Keratinocyte (primary cell): ENCODE measurements at regions not wholly inside any gene's neighbourhood (a gene's known extent, or its start where the extent isn't known, plus 50 kb on each side); places are given as distances from the start of the nearest gene placed in this dataset.

ENCODE experiments used
- DNase-seq: peaks from one replicate; pipeline ENCODE4 v3.0.0-alpha.2; 2011; ENCODE audit warnings: low read depth, missing footprints, low spot score
- FAIRE-seq: peaks from 2 replicates; lab custom pipeline; 2011; peaks lifted over from hg19 to GRCh38; lab: Jason Lieb, UNC
- H2AFZ ChIP-seq: 2 replicates; pipeline ENCODE4 v1.6.0; 2012; ENCODE audit warnings: low read length, control low read depth, inconsistent platforms; ENCODE audit not compliant: control insufficient read depth
- H3K27ac ChIP-seq: 2 replicates; pipeline ENCODE4 v1.5.1; 2011; ENCODE audit warnings: low read length; ENCODE audit not compliant: control insufficient read depth, insufficient read depth
- H3K27me3 ChIP-seq: 3 replicates; pipeline ENCODE4 v1.6.0; 2011; ENCODE audit warnings: low read length; ENCODE audit not compliant: control insufficient read depth, insufficient read depth; ENCODE audit errors: extremely low read depth
- H3K36me3 ChIP-seq, 2 experiments: 2 replicates in 1 of 2; 3 replicates in 1 of 2; pipeline ENCODE4 v1.5.1; 2011; ENCODE audit warnings: low read length in 2 of 2, mild to moderate bottlenecking in 1 of 2; ENCODE audit not compliant: control insufficient read depth in 2 of 2, insufficient read depth in 2 of 2; ENCODE audit errors: extremely low read depth in 1 of 2
- H3K4me1 ChIP-seq: 3 replicates; pipeline ENCODE4 v1.5.1; 2011; ENCODE audit warnings: low read length; ENCODE audit not compliant: control insufficient read depth, insufficient read depth; ENCODE audit errors: extremely low read depth
- H3K4me2 ChIP-seq: 3 replicates; pipeline ENCODE4 v1.6.0; 2011; ENCODE audit warnings: low read depth, low read length; ENCODE audit not compliant: control insufficient read depth, insufficient read depth; ENCODE audit errors: extremely low read depth
- H3K4me3 ChIP-seq, 3 experiments: fragments of 200-600 bp in 1 of 3; sonication (generic) in 1 of 3; 2 replicates in 2 of 3; 3 replicates in 1 of 3; pipeline ENCODE4 v1.5.1; 2011 to 2016; ENCODE audit warnings: low read length in 3 of 3, mild to moderate bottlenecking in 3 of 3, control low read depth in 2 of 3, inconsistent platforms in 1 of 3, low read depth in 1 of 3, mixed read lengths in 1 of 3, mixed run types in 1 of 3, moderate library complexity in 1 of 3; ENCODE audit not compliant: control insufficient read depth in 2 of 3, insufficient read depth in 2 of 3; ENCODE audit errors: extremely low read depth in 1 of 3
- H3K79me2 ChIP-seq: 2 replicates; pipeline ENCODE4 v1.6.0; 2012; ENCODE audit warnings: low read length; ENCODE audit not compliant: control insufficient read depth, insufficient read depth
- H3K9ac ChIP-seq: 3 replicates; pipeline ENCODE4 v1.6.0; 2011; ENCODE audit warnings: low read length; ENCODE audit not compliant: control insufficient read depth, insufficient read depth; ENCODE audit errors: extremely low read depth
- H3K9me1 ChIP-seq: 3 replicates; pipeline ENCODE4 v1.6.0; 2011; ENCODE audit warnings: low read length; ENCODE audit not compliant: control insufficient read depth, insufficient read depth; ENCODE audit errors: extremely low read depth
- H3K9me3 ChIP-seq: 2 replicates; pipeline ENCODE4 v1.5.1; 2012; ENCODE audit warnings: low read depth, low read length; ENCODE audit not compliant: control insufficient read depth
- H4K20me1 ChIP-seq: 3 replicates; pipeline ENCODE4 v1.6.0; 2011; ENCODE audit warnings: low read length; ENCODE audit not compliant: control insufficient read depth, insufficient read depth; ENCODE audit errors: extremely low read depth
- EZH2 ChIP-seq: IDR thresholded peaks from one replicate; pipeline ENCODE4 v1.6.1; 2012; ENCODE audit warnings: inconsistent platforms, mild to moderate bottlenecking, low read length, moderate library complexity
- dilution Hi-C: fragments of 300-500 bp; cut with MboI; formaldehyde crosslinking; loops from one replicate; pipeline ENCODE4 v1.7.0; 2020; ENCODE audit warnings: low sequenced_read_pairs; ENCODE audit not compliant: extremely low pct_ligation_motif_present
- TF ChIP-seq, protein P1 (sequence below), 3 experiments: IDR thresholded peaks in 1 of 3; conservative IDR thresholded peaks in 1 of 3; optimal IDR thresholded peaks in 1 of 3; 2 replicates in 2 of 3; 3 replicates in 1 of 3; pipeline versions ENCODE3 to v1.5.1; 2011; ENCODE audit warnings: low read length in 3 of 3, mild to moderate bottlenecking in 3 of 3, moderate library complexity in 2 of 3, control low read depth in 1 of 3, inconsistent platforms in 1 of 3; ENCODE audit not compliant: insufficient read depth in 2 of 3; ENCODE audit errors: extremely low read depth in 1 of 3

GRCh38 chr22:47450876-47451475 lies 688.5 kb downstream of the TBC1D22A start:
- dilution Hi-C loops: no loop called here
- FAIRE-seq (no peak), DNase-seq (no peak)
- Histone ChIP-seq H3K27ac (no peak overlapping the region), H3K9me1 (no peaks in the 10 kb centered on the region), H3K9ac (no peak overlapping the region), H3K9me3 (peaks cover 12% of the 10 kb centered on the region), H3K4me3 (no peak overlapping the region), H2AFZ (no peak overlapping the region), H3K4me1 (no peaks in the 10 kb centered on the region), H3K4me2 (no peak overlapping the region), H4K20me1 (no peaks in the 10 kb centered on the region), H3K27me3 (no peaks in the 10 kb centered on the region), H3K79me2 (no peaks in the 10 kb centered on the region), H3K36me3 (no peaks in the 10 kb centered on the region)
- TF ChIP-seq, protein P1, sequence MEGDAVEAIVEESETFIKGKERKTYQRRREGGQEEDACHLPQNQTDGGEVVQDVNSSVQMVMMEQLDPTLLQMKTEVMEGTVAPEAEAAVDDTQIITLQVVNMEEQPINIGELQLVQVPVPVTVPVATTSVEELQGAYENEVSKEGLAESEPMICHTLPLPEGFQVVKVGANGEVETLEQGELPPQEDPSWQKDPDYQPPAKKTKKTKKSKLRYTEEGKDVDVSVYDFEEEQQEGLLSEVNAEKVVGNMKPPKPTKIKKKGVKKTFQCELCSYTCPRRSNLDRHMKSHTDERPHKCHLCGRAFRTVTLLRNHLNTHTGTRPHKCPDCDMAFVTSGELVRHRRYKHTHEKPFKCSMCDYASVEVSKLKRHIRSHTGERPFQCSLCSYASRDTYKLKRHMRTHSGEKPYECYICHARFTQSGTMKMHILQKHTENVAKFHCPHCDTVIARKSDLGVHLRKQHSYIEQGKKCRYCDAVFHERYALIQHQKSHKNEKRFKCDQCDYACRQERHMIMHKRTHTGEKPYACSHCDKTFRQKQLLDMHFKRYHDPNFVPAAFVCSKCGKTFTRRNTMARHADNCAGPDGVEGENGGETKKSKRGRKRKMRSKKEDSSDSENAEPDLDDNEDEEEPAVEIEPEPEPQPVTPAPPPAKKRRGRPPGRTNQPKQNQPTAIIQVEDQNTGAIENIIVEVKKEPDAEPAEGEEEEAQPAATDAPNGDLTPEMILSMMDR (optimal IDR thresholded peaks at IDR 0.05 in 1 of 3, IDR thresholded peaks at IDR 0.05 in 1 of 3, conservative IDR thresholded peaks at IDR 0.05 in 1 of 3; ENCODE audit: extremely low read depth in 1 of 3, insufficient read depth in 2 of 3, low read length in 3 of 3): no peak
- TF ChIP-seq EZH2: no peak

DNA sequence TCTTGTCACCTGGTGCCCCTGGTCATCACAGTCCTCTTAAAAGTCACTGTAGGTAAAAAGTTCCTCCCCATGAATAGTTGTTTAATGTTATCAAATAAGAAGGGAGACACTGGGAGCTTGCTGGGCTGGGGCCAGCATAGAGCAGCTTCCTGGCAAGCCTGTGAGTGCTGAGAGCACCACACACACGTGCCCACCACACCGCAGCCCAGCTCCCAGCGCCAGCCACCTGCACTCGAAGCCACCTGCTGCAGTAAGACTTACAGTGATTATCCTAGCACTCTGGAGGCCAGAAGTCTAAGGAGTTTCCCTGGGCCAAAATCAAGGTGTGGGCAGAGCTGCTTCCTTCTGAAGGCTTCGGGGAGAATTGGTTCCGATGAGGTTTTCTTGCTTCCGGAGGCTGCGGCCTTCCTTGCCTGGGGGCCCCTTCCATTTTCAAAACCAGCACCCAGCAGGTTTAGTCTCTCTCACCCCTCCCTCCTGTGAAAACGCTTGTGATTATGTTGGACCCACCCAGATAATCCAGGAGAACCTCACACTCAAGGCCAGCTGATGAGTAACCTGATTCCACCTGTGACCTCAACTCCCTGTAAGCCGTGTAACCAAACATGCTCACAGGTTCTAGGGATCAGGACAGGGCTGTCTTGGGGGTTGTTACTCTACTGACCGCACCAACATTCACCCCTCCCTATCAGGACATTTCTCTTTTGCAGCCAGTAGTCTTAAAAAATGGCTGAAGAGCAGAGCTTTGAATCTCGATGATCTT lies 687.2 kb downstream of the TBC1D22A start:
- H3K27ac ChIP-seq: no peak overlapping the region
- H3K4me1 ChIP-seq: no peaks in the 10 kb centered on the region
- DNase-seq: no peak
- no peak overlapping the region for H2AFZ ChIP-seq
- no peak overlapping the region for H3K4me2 ChIP-seq
- H3K27me3 ChIP-seq: no peaks in the 10 kb centered on the region
- no peaks in the 10 kb centered on the region for H3K79me2 ChIP-seq
- FAIRE-seq: no peak
- dilution Hi-C loops: no loop called here
- H4K20me1 ChIP-seq: no peaks in the 10 kb centered on the region
- no peak overlapping the region for H3K9ac ChIP-seq
- no peak overlapping the region for H3K4me3 ChIP-seq
- no peaks in the 10 kb centered on the region for H3K36me3 ChIP-seq
- peaks cover 18% of the 10 kb centered on the region for H3K9me3 ChIP-seq
- no peaks in the 10 kb centered on the region for H3K9me1 ChIP-seq
- TF ChIP-seq, protein P1 (optimal IDR thresholded peaks at IDR 0.05 in 1 of 3, IDR thresholded peaks at IDR 0.05 in 1 of 3, conservative IDR thresholded peaks at IDR 0.05 in 1 of 3; ENCODE audit: extremely low read depth in 1 of 3, insufficient read depth in 2 of 3, low read length in 3 of 3): no peak
- no peak for TF ChIP-seq EZH2
